DND-41 (cell line): ENCODE measurements at regions not wholly inside any gene's neighbourhood (a gene's known extent, or its start where the extent isn't known, plus 50 kb on each side); places are given as distances from the start of the nearest gene placed in this dataset.

ENCODE experiments used
- EZH2 ChIP-seq: IDR thresholded peaks from 3 replicates; pipeline ENCODE4 v1.6.1; 2012; ENCODE audit warnings: borderline replicate concordance, low read depth, mild to moderate bottlenecking, moderate library complexity, low read length, inconsistent platforms; ENCODE audit not compliant: severe bottlenecking
- TF ChIP-seq, protein P1 (sequence below): IDR thresholded peaks from 2 replicates; pipeline ENCODE4 v1.5.1; 2012; ENCODE audit warnings: borderline replicate concordance, low read length, moderate library complexity, mild to moderate bottlenecking; ENCODE audit not compliant: poor library complexity, severe bottlenecking; ENCODE audit errors: extremely low read depth

DNA sequence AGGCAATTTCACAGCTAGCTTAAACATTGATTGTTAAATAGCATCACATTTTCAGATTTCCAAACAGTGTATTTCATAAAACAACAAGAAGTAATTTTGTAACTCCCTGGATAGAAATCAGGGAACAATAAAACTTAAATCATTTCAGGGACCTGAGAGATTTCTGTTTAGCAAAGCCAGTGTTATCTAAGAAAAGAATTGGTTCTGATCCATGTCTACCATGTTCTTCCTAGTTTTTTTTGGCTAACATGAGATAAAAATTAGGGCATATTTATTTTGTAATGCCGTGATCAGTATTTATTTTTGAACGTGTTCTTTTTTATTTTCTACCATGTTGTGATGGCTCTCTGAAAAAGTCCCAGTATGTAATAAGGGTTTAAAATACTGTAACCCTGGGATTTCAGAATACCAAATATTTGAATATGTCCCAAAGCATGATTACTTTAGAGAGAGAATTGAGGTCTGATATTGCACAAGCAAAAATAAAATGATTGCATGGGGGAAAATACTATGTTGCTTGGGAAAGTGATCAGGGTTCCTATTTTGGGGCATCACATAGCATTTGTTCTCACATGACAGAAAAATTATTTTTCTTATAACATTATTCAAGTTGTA lies 188.7 kb upstream of the CEP162 start:
- TF ChIP-seq EZH2: no peak
- TF ChIP-seq, protein P1, sequence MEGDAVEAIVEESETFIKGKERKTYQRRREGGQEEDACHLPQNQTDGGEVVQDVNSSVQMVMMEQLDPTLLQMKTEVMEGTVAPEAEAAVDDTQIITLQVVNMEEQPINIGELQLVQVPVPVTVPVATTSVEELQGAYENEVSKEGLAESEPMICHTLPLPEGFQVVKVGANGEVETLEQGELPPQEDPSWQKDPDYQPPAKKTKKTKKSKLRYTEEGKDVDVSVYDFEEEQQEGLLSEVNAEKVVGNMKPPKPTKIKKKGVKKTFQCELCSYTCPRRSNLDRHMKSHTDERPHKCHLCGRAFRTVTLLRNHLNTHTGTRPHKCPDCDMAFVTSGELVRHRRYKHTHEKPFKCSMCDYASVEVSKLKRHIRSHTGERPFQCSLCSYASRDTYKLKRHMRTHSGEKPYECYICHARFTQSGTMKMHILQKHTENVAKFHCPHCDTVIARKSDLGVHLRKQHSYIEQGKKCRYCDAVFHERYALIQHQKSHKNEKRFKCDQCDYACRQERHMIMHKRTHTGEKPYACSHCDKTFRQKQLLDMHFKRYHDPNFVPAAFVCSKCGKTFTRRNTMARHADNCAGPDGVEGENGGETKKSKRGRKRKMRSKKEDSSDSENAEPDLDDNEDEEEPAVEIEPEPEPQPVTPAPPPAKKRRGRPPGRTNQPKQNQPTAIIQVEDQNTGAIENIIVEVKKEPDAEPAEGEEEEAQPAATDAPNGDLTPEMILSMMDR: no peak
